ENCODE measurements at regions not wholly inside any gene's neighbourhood (a gene's known extent, or its start where the extent isn't known, plus 50 kb on each side); places are given as distances from the start of the nearest gene placed in this dataset.

GRCh38 chr18:57212678-57213077, 65.8 kb downstream of the BOD1L2 start:
- TF ChIP-seq CTCF (IDR thresholded peaks at IDR 0.05; ENCODE audit: poor library complexity), result no peak
- no peak for TF ChIP-seq EZH2phosphoT487 (IDR thresholded peaks at IDR 0.05; ENCODE audit: low read depth, severe bottlenecking, unreplicated experiment)
- no peak for TF ChIP-seq EZH2 (IDR thresholded peaks at IDR 0.05; ENCODE audit: borderline replicate concordance)

Measured in hepatocyte (in vitro differentiated cells).